Activated CD4-positive, alpha-beta T cell treated with anti-CD3 and anti-CD28 coated beads for 48 hours (primary cell): ENCODE measurements at regions not wholly inside any gene's neighbourhood (a gene's known extent, or its start where the extent isn't known, plus 50 kb on each side); places are given as distances from the start of the nearest gene placed in this dataset.
"Not testable (repeated sequence)": the region's sequence is repeated elsewhere in the genome, so short reads cannot be mapped to it uniquely, and the experiment has no call there.

Source experiments
- DNase-seq: peaks from one replicate; pipeline ENCODE4 v3.0.0-alpha.2; 2020

- no peak for DNase-seq
These were observed 244.2 kb upstream of the ACVR2A start for GRCh38 chr2:147600646-147601045.

- no peak for DNase-seq
These were observed 244.6 kb upstream of the ACVR2A start for GRCh38 chr2:147600223-147600622.

- no peak for DNase-seq
These were observed 249.6 kb upstream of the ACVR2A start for GRCh38 chr2:147595200-147595599.

GRCh38 chr2:147594038-147594437, 250.8 kb upstream of the ACVR2A start:
- no peak for DNase-seq

GRCh38 chr2:147592784-147593183, 252.0 kb upstream of the ACVR2A start:
- not testable (repeated sequence) for DNase-seq

GRCh38 chr2:147589127-147589526, 255.7 kb upstream of the ACVR2A start:
- no peak for DNase-seq

GRCh38 chr2:147588191-147588590, 256.6 kb upstream of the ACVR2A start:
- DNase-seq, result no peak

GRCh38 chr2:147578529-147578928, 266.3 kb upstream of the ACVR2A start:
- DNase-seq, result no peak

- DNase-seq, result no peak
These were observed 266.8 kb upstream of the ACVR2A start for GRCh38 chr2:147577998-147578380.

GRCh38 chr2:147577323-147577997, 267.4 kb upstream of the ACVR2A start:
- no peak for DNase-seq

GRCh38 chr2:147575106-147575505, 269.7 kb upstream of the ACVR2A start:
- no peak for DNase-seq

- DNase-seq, result no peak
These were observed 272.2 kb upstream of the ACVR2A start for GRCh38 chr2:147572622-147573021.

GRCh38 chr2:147569426-147569825, 275.4 kb upstream of the ACVR2A start:
- DNase-seq, result no peak

- no peak for DNase-seq
These were observed 276.7 kb upstream of the ACVR2A start for GRCh38 chr2:147568109-147568508.

GRCh38 chr2:147567136-147567535, 277.7 kb upstream of the ACVR2A start:
- no peak for DNase-seq

GRCh38 chr2:147560810-147561535, 283.9 kb upstream of the ACVR2A start:
- no peak for DNase-seq

- no peak for DNase-seq
These were observed 285.6 kb upstream of the ACVR2A start for GRCh38 chr2:147559070-147559725.

GRCh38 chr2:147558620-147559019, 286.2 kb upstream of the ACVR2A start:
- DNase-seq, result no peak

GRCh38 chr2:147554521-147555107, 290.2 kb upstream of the ACVR2A start:
- no peak for DNase-seq

- no peak for DNase-seq
These were observed 291.0 kb upstream of the ACVR2A start for GRCh38 chr2:147553775-147554271.

- no peak for DNase-seq
These were observed 293.7 kb upstream of the ACVR2A start for GRCh38 chr2:147550995-147551731.

GRCh38 chr2:147549054-147549453, 295.8 kb upstream of the ACVR2A start:
- DNase-seq, result no peak

GRCh38 chr2:147548451-147548850, 296.4 kb upstream of the ACVR2A start:
- DNase-seq, result no peak
